ENCODE measurements at regions not wholly inside any gene's neighbourhood (a gene's known extent, or its start where the extent isn't known, plus 50 kb on each side); places are given as distances from the start of the nearest gene placed in this dataset.

DNA sequence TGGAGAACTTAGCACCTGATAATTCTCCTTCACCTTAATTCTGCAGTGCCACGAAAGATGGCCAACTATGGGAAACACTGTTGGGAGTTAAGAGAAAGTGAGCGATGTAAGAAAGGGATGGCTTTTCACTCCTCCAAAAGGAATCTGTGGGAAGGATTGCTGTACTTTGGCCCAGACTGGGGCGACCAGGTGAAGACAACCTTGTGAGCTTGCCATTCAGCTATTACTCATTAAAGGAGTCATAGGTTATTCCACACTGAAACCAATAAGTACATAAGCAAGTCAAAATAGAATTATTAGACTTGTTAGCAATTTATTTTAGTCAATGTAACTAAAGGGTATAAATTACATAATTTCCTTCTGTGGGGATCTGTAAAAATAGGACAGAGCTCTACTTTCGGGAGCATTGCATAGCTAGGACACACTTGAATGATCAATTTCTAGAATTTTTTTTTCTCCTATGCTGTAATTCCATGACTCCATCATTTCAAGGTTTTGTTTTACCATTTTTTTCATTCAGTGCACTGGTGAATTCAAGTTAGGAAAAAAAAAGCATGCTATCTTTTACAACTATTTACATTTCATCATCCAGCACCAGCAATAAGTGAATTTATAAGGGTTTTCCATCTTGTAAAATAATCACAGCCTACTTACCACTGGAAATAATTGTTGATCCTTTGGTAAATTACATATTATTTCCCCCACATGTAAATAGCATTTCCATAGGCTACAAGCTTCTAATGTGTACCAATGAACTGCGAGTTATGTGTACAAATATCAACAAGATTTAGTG is 231.7 kb downstream of the SIM1 start:
- no peak for DNase-seq (ENCODE audit: low read depth)
- TF ChIP-seq, protein P1, sequence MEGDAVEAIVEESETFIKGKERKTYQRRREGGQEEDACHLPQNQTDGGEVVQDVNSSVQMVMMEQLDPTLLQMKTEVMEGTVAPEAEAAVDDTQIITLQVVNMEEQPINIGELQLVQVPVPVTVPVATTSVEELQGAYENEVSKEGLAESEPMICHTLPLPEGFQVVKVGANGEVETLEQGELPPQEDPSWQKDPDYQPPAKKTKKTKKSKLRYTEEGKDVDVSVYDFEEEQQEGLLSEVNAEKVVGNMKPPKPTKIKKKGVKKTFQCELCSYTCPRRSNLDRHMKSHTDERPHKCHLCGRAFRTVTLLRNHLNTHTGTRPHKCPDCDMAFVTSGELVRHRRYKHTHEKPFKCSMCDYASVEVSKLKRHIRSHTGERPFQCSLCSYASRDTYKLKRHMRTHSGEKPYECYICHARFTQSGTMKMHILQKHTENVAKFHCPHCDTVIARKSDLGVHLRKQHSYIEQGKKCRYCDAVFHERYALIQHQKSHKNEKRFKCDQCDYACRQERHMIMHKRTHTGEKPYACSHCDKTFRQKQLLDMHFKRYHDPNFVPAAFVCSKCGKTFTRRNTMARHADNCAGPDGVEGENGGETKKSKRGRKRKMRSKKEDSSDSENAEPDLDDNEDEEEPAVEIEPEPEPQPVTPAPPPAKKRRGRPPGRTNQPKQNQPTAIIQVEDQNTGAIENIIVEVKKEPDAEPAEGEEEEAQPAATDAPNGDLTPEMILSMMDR (conservative IDR thresholded peaks at IDR 0.05; ENCODE audit: control insufficient read depth, insufficient read depth, low read depth, low read length): no peak
- H3K4me3 ChIP-seq (ENCODE audit: control insufficient read depth, low read depth, low read length): no peak overlapping the region

GRCh38 chr6:100230953-100231316 is 233.8 kb downstream of the SIM1 start:
- TF ChIP-seq, protein P1 (conservative IDR thresholded peaks at IDR 0.05; ENCODE audit: control insufficient read depth, insufficient read depth, low read depth, low read length): no peak
- no peak overlapping the region for H3K4me3 ChIP-seq (ENCODE audit: control insufficient read depth, low read depth, low read length)
- peak; percentile 69 for DNase-seq (ENCODE audit: low read depth)

DNA sequence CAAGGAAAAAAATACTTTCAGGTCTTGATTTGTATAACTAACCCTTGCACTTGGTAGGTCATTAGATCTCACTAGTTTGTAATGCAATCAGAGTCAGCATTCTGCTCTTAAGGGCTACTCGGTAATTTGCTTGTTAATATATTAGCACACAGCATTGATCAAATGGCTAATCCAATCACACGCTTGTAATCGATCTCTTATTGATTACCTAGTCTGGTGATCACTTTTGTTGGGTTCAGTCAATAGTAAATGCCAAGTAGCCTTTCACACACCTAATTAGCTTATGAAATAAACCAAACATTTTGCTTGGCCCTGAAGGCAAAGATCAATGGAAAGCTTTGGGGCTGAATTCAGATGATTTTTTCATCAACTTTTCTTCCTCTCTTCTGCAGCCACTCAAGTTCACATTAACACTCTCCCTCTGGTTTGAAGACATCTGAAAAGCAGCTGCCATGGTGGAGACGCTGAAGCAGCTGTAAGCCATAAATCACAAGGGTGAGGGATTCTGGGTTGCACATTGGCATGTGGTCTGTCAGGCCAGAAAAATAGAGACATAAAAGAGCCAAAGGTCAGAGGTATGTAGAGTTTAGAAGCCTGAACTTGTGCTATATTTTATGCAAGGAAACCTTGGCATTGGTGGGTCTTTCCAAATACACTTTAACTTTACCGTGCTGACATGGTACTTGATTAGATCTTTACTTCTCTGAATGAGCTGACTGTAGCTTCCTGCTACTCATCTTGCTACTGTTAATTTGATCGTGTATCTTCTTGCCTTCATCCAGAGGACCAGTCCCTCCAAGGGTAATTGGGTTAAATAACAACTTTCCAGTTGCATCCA is 234.4 kb downstream of the SIM1 start:
- no peak for DNase-seq (ENCODE audit: low read depth)
- TF ChIP-seq, protein P1 (conservative IDR thresholded peaks at IDR 0.05; ENCODE audit: control insufficient read depth, insufficient read depth, low read depth, low read length): no peak
- H3K4me3 ChIP-seq (ENCODE audit: control insufficient read depth, low read depth, low read length): no peak overlapping the region

DNA sequence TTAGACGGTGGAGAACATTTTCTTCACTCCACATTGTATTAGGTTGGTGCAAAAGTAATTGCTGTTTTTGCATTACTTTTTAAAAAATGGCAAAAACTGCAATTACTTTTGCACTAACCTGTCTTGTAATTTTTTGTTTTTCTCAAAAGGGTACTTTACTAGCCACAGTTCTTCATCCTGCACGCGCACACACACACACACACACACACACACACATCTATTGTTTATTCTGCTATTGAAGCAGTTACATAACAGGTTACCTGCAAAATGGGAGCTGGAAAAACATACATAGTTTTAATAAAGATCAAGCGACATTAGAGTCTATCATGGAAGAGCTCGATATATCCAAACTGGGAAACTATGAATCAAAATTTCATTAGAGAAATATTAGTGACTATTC is 235.2 kb downstream of the SIM1 start:
- no peak for DNase-seq (ENCODE audit: low read depth)
- TF ChIP-seq, protein P1 (conservative IDR thresholded peaks at IDR 0.05; ENCODE audit: control insufficient read depth, insufficient read depth, low read depth, low read length): no peak
- no peak overlapping the region for H3K4me3 ChIP-seq (ENCODE audit: control insufficient read depth, low read depth, low read length)

DNA sequence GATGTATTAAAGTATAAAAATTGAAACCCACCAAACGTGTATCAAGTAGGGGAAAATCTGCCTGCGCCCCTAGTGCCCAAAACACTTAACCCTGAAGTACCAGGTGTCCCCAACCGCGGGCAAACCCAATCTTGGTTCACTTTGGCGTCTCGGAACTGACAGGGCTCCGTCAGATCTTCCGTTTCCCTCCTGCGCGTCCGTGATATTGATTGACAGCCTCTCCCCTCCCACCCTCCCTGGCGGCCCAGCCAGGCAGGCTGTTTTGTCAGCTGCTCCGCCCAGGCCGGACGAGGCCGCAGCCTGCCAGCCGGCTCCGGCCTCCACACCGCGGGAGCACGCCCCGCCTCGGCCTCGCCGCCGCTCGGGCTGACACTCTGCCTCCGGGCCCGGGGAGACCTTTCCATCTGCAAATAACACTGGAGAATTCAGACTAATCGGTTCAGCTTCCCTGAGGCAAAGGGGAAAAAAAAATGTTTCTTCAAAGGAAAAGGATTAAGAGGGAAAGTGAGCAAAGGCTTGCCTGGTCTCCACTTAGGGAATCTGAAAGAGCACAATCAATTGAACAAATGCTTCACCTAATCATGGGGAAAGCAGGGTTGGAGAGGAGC is 234.9 kb upstream of the MCHR2 start:
- TF ChIP-seq, protein P1 (conservative IDR thresholded peaks at IDR 0.05; ENCODE audit: control insufficient read depth, insufficient read depth, low read depth, low read length): peak; percentile 31
- peak; percentile 59 for DNase-seq (ENCODE audit: low read depth)

DNA sequence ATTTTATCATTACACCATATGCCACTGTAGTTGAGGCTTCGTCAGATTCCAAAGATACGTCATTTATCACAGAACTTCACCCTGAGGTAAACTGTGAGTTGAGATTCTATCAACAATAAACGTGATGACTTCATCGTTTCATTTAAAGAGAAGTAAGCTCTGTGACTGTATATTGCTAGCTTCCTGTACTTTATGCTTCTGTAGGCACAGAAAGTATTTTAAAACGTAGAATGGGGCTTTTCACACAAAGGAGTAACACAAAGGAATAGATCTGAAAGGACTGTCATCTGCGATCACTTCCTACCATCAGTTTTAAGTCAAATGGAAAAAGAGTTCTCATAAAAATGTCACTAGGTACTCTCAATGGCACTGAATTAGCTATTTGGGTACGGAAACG is 234.4 kb upstream of the MCHR2 start:
- no peak for DNase-seq (ENCODE audit: low read depth)
- TF ChIP-seq, protein P1 (conservative IDR thresholded peaks at IDR 0.05; ENCODE audit: control insufficient read depth, insufficient read depth, low read depth, low read length): no peak
- H3K4me3 ChIP-seq (ENCODE audit: control insufficient read depth, low read depth, low read length): peak overlapping the region; percentile 41

More for the DNA sequence above, 234.9 kb upstream of the MCHR2 start:
- H3K4me3 ChIP-seq (ENCODE audit: control insufficient read depth, low read depth, low read length): peak overlapping the region; percentile 41
